ENCODE measurements at regions not wholly inside any gene's neighbourhood (a gene's known extent, or its start where the extent isn't known, plus 50 kb on each side); places are given as distances from the start of the nearest gene placed in this dataset.
"Not testable (repeated sequence)": the region's sequence is repeated elsewhere in the genome, so short reads cannot be mapped to it uniquely, and the experiment has no call there.

DNA sequence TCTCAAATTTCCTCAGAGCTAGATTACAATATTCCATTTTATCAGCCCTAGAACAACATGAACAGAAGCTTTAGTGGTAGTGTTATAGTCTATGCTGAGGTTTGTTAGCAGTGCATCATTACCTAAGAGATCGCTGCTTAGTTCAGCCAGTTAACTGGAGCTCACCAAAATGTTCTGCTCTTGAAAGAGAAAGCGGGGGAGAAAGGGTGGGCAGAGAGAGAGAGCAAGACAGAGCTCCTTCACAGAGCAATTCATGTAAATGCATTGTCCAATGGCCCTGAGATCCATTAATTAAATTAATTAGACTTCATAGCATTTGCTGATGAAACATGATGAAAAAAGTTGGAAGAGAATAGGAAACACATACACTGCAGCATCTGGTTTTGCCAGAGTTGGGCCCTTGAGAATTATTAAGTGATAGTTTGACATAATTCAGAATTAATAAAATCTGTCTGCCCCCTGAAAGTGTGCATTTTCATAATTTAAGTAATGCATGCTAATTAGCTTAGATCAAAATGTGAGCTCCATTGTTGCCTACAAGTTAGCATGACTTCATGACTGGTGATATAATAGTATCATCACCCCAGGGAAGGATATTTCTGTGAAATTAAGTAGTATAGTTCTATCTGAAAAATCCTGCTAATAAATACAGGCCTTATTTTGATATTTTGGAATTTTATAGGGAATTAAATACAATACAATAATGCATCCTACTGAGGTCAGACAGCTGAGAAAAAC lies 86.9 kb upstream of the LYSMD4 start:
- DNase-seq: no peak

DNA sequence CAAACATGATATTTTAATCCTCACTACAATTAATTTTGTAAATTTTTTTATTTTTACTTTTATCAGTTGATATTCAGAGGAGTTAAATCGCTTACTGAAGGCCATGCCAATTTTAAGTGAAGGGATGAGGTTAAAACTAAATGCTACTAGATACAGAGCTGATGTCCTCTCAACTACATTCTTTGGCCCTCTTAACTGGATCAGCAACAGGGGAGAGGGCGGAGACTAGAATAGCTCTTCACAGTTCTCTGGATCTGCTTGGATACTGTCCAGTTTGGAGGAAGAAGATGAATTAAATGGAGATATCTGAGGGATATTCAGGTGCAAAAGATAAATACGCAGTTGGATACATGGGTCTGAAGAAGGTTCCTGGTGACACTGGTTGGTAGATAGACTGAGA lies 85.6 kb upstream of the LYSMD4 start:
- no peak for DNase-seq

DNA sequence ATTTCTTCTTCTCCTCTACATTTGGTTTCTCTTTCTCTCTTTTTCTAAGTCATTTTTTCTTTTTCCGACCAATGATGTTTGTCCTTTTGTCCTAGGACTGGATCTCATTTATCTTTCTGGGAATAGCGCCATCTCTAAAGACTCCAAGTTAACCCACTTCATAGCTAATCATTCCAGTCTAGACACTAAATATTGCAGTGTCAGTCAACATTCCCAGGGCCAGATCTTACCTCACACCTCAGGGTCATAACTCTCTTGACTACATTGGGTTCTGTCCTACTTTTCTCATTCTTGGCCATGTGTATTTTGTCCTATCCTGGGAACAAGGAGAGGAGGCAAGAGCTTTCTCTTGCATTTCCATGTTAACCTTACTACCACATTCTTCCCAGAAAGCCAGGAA lies 83.6 kb upstream of the LYSMD4 start:
- not testable (repeated sequence) for DNase-seq

DNA sequence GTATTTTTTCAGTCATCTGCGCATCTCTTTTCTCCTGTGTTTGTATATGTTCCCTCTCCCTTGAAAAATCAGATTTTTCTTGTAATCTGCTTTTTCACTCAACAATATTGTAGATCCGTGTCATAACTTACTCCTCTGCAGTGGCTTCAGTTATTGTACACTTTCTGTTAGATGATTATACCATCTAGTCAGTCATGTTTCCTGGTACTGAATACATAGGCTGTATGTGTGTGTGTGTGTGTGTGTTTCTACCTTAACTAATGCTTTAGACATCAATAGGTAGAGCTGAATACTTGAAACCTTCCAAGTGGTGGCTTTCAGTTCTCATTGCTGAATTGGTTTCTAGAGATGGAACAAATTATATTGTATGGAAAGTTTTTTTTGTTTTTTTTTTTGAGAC lies 77.4 kb upstream of the LYSMD4 start:
- DNase-seq: not testable (repeated sequence)

DNA sequence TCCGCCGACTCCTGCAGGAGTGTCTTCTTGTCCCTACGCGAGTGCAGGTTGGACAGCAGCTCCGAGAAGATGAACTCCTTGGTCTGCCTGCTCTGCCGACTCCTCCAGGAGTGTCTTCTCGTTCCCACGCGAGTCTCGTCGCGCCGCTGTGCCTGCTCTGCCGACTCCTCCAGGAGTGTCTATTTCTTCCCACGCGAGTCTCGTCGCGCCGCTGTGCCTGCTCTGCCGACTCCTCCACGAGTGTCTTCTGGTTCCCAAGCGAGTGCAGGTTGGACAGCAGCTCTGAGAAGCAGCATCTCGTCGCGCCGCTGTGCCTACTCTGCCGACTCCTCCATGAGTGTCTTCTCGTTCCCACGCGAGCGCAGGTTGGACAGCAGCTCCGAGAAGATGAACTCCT lies 66.6 kb upstream of the LYSMD4 start:
- DNase-seq: not testable (repeated sequence)

DNA sequence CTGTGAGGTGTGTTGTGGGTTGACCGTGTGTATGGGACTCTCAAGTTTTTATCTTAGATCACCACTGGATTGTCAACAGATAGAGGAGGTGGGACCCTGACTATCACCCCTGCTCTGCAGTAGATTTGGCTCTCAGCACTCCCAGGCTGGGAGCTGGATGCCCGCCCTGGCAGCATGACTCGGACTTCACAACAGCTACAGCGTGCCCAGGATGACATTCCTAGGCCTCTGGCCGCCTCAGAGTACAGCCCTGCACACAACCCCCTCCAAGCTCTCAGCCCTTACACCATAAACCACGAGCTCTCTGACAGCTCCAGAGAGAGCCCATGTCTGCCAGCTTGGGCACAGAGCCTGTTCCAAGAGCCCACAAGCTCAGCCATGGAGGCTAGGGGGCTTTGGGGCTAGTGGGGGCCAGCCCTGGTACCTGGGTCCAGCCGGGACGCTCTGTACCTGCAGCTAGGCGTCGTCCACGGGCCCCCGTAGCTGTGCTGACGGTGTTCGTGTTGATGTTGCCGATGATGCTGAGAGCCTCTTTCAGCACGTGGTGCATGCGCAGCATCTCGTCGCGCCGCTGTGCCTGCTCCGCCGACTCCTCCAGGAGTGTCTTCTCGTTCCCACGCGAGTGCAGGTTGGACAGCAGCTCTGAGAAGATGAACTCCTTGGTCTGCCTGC lies 66.1 kb upstream of the LYSMD4 start:
- DNase-seq: not testable (repeated sequence)

DNA sequence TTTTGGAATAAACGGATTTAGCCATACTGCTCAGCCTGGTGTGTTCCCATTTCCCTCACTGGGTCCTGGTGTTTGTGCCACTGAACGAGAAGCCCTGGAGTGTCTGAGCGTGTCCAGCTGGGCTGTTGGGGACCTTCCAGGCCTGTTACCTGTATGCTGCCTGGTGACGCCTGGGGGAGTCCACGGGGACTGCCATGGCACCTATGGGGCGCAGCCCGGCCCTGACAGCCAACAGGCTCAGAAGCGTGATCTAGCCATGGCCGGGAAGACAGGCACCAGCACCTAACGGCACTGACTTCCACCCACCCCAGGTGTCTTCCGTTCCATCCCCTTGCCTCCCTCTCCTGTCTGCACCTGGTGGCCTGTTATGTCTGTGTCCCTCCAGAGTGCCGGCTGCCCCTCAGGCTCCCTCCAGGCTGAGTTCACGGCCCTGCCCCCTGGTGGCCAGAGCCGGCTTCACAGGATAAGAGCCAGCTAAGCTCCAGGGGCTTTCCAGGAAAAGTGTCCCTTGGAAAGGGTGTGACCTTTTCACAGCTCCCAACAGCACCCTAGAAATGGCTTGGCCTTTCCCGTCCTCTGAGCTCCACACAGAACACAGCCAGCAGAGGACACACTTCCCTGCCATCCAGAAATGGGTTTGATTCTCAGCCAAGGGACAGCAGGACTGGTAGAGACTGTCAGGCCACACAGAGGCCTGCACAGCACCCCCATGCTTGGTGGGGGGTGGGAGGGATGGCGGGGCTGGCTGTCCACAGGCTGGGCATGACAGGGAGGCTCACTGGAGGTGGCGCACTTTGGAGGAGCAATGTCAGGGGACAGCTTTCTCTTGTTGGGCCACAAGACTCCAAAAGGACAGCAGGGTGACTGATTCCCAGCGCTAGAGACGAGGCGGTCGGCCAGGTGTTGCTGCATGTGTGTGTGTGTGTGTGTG lies 64.0 kb upstream of the LYSMD4 start:
- not testable (repeated sequence) for DNase-seq

DNA sequence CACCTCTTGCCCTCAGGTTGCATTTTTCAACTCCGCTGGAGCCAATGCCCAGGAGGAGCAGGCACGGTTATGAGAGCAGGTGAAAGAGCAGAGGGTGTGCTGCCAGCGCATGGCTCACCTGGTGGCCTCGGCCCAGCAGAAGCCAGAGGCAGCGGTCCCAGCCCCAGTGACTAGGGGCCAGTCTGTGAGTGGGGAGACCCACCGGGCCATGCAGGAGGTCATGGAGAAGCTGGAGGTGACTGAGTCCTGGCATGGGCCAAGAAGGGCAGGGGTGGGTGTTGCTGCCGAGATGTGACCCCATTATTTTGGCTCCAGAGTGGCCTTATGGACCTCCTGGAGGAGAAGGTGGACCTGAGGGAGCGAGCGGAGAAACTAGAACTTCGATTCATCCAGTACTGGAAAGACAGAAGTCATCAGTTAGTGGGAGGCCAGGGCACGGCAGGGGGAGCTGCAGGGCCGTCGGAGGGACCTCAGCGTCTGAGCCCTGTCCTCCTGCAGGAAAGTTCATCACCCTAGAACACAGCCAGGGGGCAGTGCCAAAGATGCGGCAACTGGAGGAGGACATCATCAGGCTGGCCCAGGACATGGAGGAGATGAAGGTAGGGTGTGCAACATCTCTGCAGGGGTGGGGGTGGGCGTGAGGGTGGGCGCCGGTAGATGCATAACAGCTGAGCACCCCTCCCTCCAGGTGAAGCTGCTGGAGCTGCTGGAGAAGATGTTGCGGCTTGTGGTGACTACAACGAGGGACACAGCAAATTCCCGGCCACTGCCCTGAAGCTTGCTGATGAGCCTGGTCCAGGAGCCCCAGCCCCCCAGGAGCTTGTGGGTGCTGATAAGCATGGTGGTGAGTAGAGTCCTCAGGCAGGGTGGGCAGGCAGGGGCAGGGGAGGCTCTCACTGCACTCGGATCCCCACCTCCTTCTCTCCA lies 58.9 kb upstream of the LYSMD4 start:
- not testable (repeated sequence) for DNase-seq

DNA sequence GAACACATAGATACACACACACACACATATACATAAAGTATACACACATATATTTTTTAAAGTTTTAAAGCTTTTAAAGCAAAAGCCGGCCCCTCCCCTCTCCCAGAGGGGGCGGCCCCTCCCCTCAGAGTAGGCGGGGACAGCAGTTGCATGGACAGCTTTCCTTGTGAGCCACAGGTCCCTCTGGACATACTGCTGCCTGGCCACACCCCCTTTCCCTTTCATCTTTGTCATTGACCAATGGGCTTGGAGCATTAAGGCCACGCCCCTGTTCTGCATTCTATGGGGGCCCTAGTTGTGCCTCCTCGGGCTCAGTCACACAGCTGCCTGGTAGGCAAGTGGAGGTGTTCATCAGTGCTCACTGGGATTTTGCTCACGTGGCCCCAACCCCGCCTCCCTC lies 57.5 kb upstream of the LYSMD4 start:
- peak in 1 of 3 donors; percentile 7 for DNase-seq

DNA sequence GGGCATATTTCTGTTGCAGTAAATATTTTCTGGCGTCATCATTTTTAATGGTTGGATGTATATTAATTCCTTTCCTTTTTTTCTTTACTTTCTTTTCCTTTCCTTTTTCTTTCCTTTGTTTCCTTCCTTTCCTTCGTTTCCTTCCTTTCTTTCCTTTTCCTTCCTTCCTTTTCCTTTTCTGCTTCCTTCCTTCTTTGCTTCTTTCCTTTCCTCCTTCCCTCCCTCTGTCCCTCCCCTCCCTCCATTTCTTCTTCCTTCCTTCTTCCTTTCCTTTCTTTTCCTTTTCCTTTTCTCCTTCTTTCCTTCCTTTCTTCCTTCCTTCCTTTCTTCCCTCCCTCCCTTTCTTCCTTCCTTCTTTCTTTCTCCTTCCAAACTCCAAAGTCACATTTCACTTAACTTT lies 54.9 kb upstream of the LYSMD4 start:
- DNase-seq: no peak

DNA sequence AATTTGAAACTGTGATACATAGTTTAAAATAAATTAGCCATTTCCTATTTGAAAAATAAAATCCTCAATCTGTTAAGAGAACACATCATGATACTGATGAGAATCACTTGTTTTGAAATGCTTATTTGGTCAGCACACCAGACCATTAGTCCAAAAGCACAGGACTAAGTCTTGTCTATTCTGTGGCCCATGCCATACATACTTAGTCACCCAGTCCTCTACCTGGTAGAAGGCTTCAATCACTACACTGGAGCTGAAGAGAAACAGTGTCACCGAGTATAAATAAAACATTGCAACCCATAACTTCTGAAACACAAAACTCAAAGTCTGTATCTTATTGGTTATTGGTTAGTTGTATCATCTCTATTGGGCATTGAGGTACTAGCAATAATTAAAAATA lies 51.6 kb upstream of the LYSMD4 start:
- not testable (repeated sequence) for DNase-seq

DNA sequence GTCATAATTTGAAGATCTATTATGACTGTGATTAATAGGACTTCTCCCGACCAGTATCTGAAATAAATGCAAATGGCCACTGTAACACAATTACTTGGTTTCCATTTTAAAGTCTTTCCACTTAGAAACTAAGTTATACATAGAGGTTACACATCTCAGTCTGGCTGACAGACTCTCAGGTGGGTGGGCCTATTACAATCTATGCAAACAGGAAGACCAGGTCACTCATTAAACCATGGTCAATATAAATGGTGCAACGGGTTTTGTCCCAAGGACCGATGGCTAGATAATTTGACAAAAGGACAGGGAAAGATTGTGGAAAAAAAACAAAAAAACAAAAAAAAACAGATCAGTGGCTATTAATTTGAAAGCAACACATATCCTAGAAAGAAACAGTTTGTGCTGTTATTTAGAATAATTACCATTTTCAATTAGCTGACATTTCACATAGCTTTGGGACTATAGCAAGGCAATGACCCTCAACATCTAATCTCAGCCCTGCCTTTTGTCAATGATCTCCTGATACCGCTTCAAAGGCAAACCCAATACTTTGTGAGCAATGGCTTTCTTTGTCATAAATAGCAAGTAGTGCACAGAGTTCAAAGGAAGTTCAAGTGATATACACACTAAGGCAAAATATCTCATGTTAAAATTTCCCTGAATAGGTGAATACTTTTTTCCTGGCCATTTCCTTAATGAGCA lies 50.8 kb upstream of the LYSMD4 start:
- not testable (repeated sequence) for DNase-seq
